Sigmoid colon (tissue), 3 donors: ENCODE measurements at regions not wholly inside any gene's neighbourhood (a gene's known extent, or its start where the extent isn't known, plus 50 kb on each side); places are given as distances from the start of the nearest gene placed in this dataset.

ENCODE experiments used
- CTCF ChIP-seq, 4 experiments: fragments of 450-650 bp in 3 of 4; fragments of 200-600 bp in 1 of 4; IDR thresholded peaks; one replicate each; pipeline ENCODE4 v1.5.1; 2016 to 2019; ENCODE audit warnings: antibody characterized with exemption in 4 of 4, mild to moderate bottlenecking in 3 of 4, moderate library complexity in 2 of 4
- POLR2A ChIP-seq, 2 donors: fragments of 450-650 bp; IDR thresholded peaks; one replicate each; pipeline ENCODE4 v1.6.1; 2016; ENCODE audit warnings: antibody characterized with exemption in 2 of 2, mild to moderate bottlenecking in 2 of 2, moderate library complexity in 2 of 2

GRCh38 chr5:67427850-67428298 is 231.3 kb upstream of the CD180 start:
- no peak for TF ChIP-seq POLR2A (IDR thresholded peaks at IDR 0.05)
- TF ChIP-seq CTCF (IDR thresholded peaks at IDR 0.05) = no peak
